ENCODE measurements at regions not wholly inside any gene's neighbourhood (a gene's known extent, or its start where the extent isn't known, plus 50 kb on each side); places are given as distances from the start of the nearest gene placed in this dataset.
A peak's percentile ranks its signal among the peaks of the same experiment; 100 is the strongest.

- Histone ChIP-seq H3K36me3 (replicated peaks in 1 of 2; ENCODE audit: insufficient read depth in 1 of 2, low read depth in 2 of 2) (no peaks in the 10 kb centered on the region), H3K27ac (peak overlapping the region in 3 of 4 donors; percentile 57 to 84 (median 70)), H3K4me3 (no peak overlapping the region), H3K27me3 (no peaks in the 10 kb centered on the region), H3K4me1 (peaks cover 59% of the 10 kb centered on the region), H3K9me3 (no peaks in the 10 kb centered on the region)
- DNase-seq (peak in 3 of 4 donors; percentile 52 to 58 (median 53)), ATAC-seq (no peak)
- intact Hi-C loops (cut with DNase I): no loop called here
- WGBS, 2 donors: 53 to 54% methylated on average over 10 to 14 of the region's 14 CpGs
- TF ChIP-seq CTCF (IDR thresholded peaks at IDR 0.05) (no peak), POLR2A (IDR thresholded peaks at IDR 0.05) (no peak)
Measured at GRCh38 chr14:76950055-76951020, 78.2 kb downstream of the IRF2BPL start.

GRCh38 chr14:76948976-76949375 lies 79.5 kb downstream of the IRF2BPL start:
- Histone ChIP-seq H3K36me3 (replicated peaks in 1 of 2; ENCODE audit: insufficient read depth in 1 of 2, low read depth in 2 of 2) (no peaks in the 10 kb centered on the region), H3K27ac (peak overlapping the region in 3 of 4 donors; percentile 84 to 85 (median 85))
- ATAC-seq: no peak

GRCh38 chr14:76948213-76948947 lies 80.1 kb downstream of the IRF2BPL start:
- ATAC-seq (no peak), DNase-seq (peak in 3 of 4 donors; percentile 49 to 76 (median 66))
- no peaks in the 10 kb centered on the region for H3K27me3 ChIP-seq
- H3K27ac ChIP-seq: peak overlapping the region; percentile 84 to 88 (median 85)
- no peaks in the 10 kb centered on the region for H3K9me3 ChIP-seq
- H3K4me1 ChIP-seq: peaks cover 40% of the 10 kb centered on the region
- TF ChIP-seq CTCF (IDR thresholded peaks at IDR 0.05) (no peak), POLR2A (IDR thresholded peaks at IDR 0.05) (no peak)
- H3K36me3 ChIP-seq (replicated peaks in 1 of 2; ENCODE audit: insufficient read depth in 1 of 2, low read depth in 2 of 2): no peaks in the 10 kb centered on the region
- no peak overlapping the region for H3K4me3 ChIP-seq
- WGBS, 2 donors: 59 to 63% methylated on average over 11 of the region's 11 CpGs
- intact Hi-C loops (cut with DNase I): no loop called here

More at GRCh38 chr14:76948976-76949375, 79.5 kb downstream of the IRF2BPL start:
- Histone ChIP-seq H3K9me3 (no peaks in the 10 kb centered on the region), H3K4me3 (no peak overlapping the region), H3K27me3 (no peaks in the 10 kb centered on the region), H3K4me1 (peaks cover 46% of the 10 kb centered on the region)
- no peak for DNase-seq
- intact Hi-C loops (cut with DNase I): no loop called here
- TF ChIP-seq POLR2A (IDR thresholded peaks at IDR 0.05) (no peak), CTCF (IDR thresholded peaks at IDR 0.05) (no peak)
- WGBS, 2 donors: 87 to 96% methylated on average over 6 of the region's 6 CpGs

GRCh38 chr14:76947838-76948184 lies 80.7 kb downstream of the IRF2BPL start:
- H3K4me3 ChIP-seq: no peak overlapping the region
- H3K27ac ChIP-seq: peak overlapping the region; percentile 84 to 88 (median 85)
- no peak for ATAC-seq
- intact Hi-C loops (cut with DNase I): no loop called here
- peaks cover 34% of the 10 kb centered on the region for H3K4me1 ChIP-seq
- no peak for TF ChIP-seq POLR2A (IDR thresholded peaks at IDR 0.05)
- no peak for TF ChIP-seq CTCF (IDR thresholded peaks at IDR 0.05)
- no peaks in the 10 kb centered on the region for H3K27me3 ChIP-seq
- no peaks in the 10 kb centered on the region for H3K36me3 ChIP-seq (replicated peaks in 1 of 2; ENCODE audit: insufficient read depth in 1 of 2, low read depth in 2 of 2)
- WGBS, 2 donors: 54 to 58% methylated on average over 5 of the region's 5 CpGs
- DNase-seq: no peak
- no peaks in the 10 kb centered on the region for H3K9me3 ChIP-seq

Measured in body of pancreas (tissue), 4 donors.